ENCODE measurements at regions not wholly inside any gene's neighbourhood (a gene's known extent, or its start where the extent isn't known, plus 50 kb on each side); places are given as distances from the start of the nearest gene placed in this dataset.

DNA sequence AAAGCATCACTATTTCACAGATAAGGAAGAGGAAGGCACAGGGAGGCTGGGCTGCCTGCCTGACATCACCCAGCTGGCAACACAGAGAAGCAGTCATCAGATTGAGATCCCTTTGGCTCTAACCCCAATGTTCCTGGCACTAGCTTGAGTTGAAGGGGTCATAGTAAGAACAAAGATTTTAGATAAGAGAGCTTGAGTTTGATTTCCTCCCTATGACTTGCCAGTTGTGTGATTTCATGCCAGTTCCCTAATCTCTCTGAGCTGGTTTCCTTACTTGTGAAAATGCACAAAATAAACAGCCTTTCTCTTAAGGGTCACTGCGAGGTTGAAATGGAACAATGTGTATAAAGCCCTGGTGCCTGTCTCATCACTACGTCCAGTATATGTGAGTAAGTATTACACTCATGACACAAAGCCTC, 475.4 kb upstream of the HS3ST1 start:
- TF ChIP-seq, protein P1, sequence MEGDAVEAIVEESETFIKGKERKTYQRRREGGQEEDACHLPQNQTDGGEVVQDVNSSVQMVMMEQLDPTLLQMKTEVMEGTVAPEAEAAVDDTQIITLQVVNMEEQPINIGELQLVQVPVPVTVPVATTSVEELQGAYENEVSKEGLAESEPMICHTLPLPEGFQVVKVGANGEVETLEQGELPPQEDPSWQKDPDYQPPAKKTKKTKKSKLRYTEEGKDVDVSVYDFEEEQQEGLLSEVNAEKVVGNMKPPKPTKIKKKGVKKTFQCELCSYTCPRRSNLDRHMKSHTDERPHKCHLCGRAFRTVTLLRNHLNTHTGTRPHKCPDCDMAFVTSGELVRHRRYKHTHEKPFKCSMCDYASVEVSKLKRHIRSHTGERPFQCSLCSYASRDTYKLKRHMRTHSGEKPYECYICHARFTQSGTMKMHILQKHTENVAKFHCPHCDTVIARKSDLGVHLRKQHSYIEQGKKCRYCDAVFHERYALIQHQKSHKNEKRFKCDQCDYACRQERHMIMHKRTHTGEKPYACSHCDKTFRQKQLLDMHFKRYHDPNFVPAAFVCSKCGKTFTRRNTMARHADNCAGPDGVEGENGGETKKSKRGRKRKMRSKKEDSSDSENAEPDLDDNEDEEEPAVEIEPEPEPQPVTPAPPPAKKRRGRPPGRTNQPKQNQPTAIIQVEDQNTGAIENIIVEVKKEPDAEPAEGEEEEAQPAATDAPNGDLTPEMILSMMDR (IDR thresholded peaks at IDR 0.05): no peak
- TF ChIP-seq POLR2A (IDR thresholded peaks at IDR 0.05): no peak

Measured in heart left ventricle (tissue), 13 donors.